ENCODE measurements at regions not wholly inside any gene's neighbourhood (a gene's known extent, or its start where the extent isn't known, plus 50 kb on each side); places are given as distances from the start of the nearest gene placed in this dataset.
"Not testable (repeated sequence)": the region's sequence is repeated elsewhere in the genome, so short reads cannot be mapped to it uniquely, and the experiment has no call there.

GRCh38 chr3:69647081-69647480 is 92.2 kb upstream of the MITF start:
- Histone ChIP-seq H3K9me3 (ENCODE audit: control insufficient read depth, insufficient read depth, low read depth, low read length) (no peaks in the 10 kb centered on the region), H3K36me3 (ENCODE audit: control insufficient read depth, insufficient read depth, low read length) (no peaks in the 10 kb centered on the region), H3K4me1 (ENCODE audit: control insufficient read depth, insufficient read depth, low read length) (peaks cover 6% of the 10 kb centered on the region; the same call in 1 of the 2 replicates), H3K27ac (ENCODE audit: low read depth, low read length) (no peak overlapping the region), H3K4me3 (ENCODE audit: low read depth, low read length) (no peak overlapping the region), H3K27me3 (ENCODE audit: control insufficient read depth, insufficient read depth, low read length) (no peaks in the 10 kb centered on the region), H3K9ac (ENCODE audit: low read length) (no peak overlapping the region)

GRCh38 chr3:69646287-69647067 is 92.8 kb upstream of the MITF start:
- no peak overlapping the region for H3K4me3 ChIP-seq (ENCODE audit: low read depth, low read length)

GRCh38 chr3:69642606-69643005 is 96.7 kb upstream of the MITF start:
- Histone ChIP-seq H3K27ac (ENCODE audit: low read depth, low read length) (no peak overlapping the region), H3K9me3 (ENCODE audit: control insufficient read depth, insufficient read depth, low read depth, low read length) (no peaks in the 10 kb centered on the region), H3K9ac (ENCODE audit: low read length) (no peak overlapping the region), H3K27me3 (ENCODE audit: control insufficient read depth, insufficient read depth, low read length) (no peaks in the 10 kb centered on the region), H3K4me1 (ENCODE audit: control insufficient read depth, insufficient read depth, low read length) (no peaks in the 10 kb centered on the region), H3K4me3 (ENCODE audit: low read depth, low read length) (no peak overlapping the region), H3K36me3 (ENCODE audit: control insufficient read depth, insufficient read depth, low read length) (no peaks in the 10 kb centered on the region)

More at GRCh38 chr3:69646287-69647067, 92.8 kb upstream of the MITF start:
- Histone ChIP-seq H3K36me3 (ENCODE audit: control insufficient read depth, insufficient read depth, low read length) (no peaks in the 10 kb centered on the region), H3K9ac (ENCODE audit: low read length) (no peak overlapping the region), H3K27me3 (ENCODE audit: control insufficient read depth, insufficient read depth, low read length) (no peaks in the 10 kb centered on the region), H3K9me3 (ENCODE audit: control insufficient read depth, insufficient read depth, low read depth, low read length) (no peaks in the 10 kb centered on the region), H3K27ac (ENCODE audit: low read depth, low read length) (no peak overlapping the region), H3K4me1 (ENCODE audit: control insufficient read depth, insufficient read depth, low read length) (peaks cover 6% of the 10 kb centered on the region; the same call in 1 of the 2 replicates)

GRCh38 chr3:69639851-69640250 is 99.4 kb upstream of the MITF start:
- Histone ChIP-seq H3K4me1 (ENCODE audit: control insufficient read depth, insufficient read depth, low read length) (no peaks in the 10 kb centered on the region), H3K9me3 (ENCODE audit: control insufficient read depth, insufficient read depth, low read depth, low read length) (no peaks in the 10 kb centered on the region), H3K27me3 (ENCODE audit: control insufficient read depth, insufficient read depth, low read length) (no peaks in the 10 kb centered on the region), H3K36me3 (ENCODE audit: control insufficient read depth, insufficient read depth, low read length) (no peaks in the 10 kb centered on the region), H3K4me3 (ENCODE audit: low read depth, low read length) (no peak overlapping the region), H3K27ac (ENCODE audit: low read depth, low read length) (no peak overlapping the region), H3K9ac (ENCODE audit: low read length) (no peak overlapping the region)

GRCh38 chr3:69628951-69629350 is 110.3 kb upstream of the MITF start:
- no peaks in the 10 kb centered on the region for H3K27me3 ChIP-seq (ENCODE audit: control insufficient read depth, insufficient read depth, low read length)
- no peak overlapping the region for H3K27ac ChIP-seq (ENCODE audit: low read depth, low read length)
- no peak overlapping the region for H3K9ac ChIP-seq (ENCODE audit: low read length)
- H3K4me3 ChIP-seq (ENCODE audit: low read depth, low read length), result no peak overlapping the region
- H3K4me1 ChIP-seq (ENCODE audit: control insufficient read depth, insufficient read depth, low read length), result no peaks in the 10 kb centered on the region
- no peaks in the 10 kb centered on the region for H3K36me3 ChIP-seq (ENCODE audit: control insufficient read depth, insufficient read depth, low read length)
- H3K9me3 ChIP-seq (ENCODE audit: control insufficient read depth, insufficient read depth, low read depth, low read length), result peaks cover 7% of the 10 kb centered on the region; the same call in 1 of the 2 replicates

- Histone ChIP-seq H3K9me3 (ENCODE audit: control insufficient read depth, insufficient read depth, low read depth, low read length) (peaks cover 11% of the 10 kb centered on the region; the same call in 1 of the 2 replicates), H3K4me1 (ENCODE audit: control insufficient read depth, insufficient read depth, low read length) (no peaks in the 10 kb centered on the region), H3K36me3 (ENCODE audit: control insufficient read depth, insufficient read depth, low read length) (no peaks in the 10 kb centered on the region), H3K27me3 (ENCODE audit: control insufficient read depth, insufficient read depth, low read length) (no peaks in the 10 kb centered on the region), H3K27ac (ENCODE audit: low read depth, low read length) (no peak overlapping the region), H3K4me3 (ENCODE audit: low read depth, low read length) (no peak overlapping the region), H3K9ac (ENCODE audit: low read length) (no peak overlapping the region)
These were observed 126.0 kb upstream of the MITF start for GRCh38 chr3:69613286-69613685.

- H3K36me3 ChIP-seq (ENCODE audit: control insufficient read depth, insufficient read depth, low read length), result no peaks in the 10 kb centered on the region
- H3K27ac ChIP-seq (ENCODE audit: low read depth, low read length), result no peak overlapping the region
- H3K9me3 ChIP-seq (ENCODE audit: control insufficient read depth, insufficient read depth, low read depth, low read length), result 0 out of 2 replicates have a peak, but pooled peaks cover 7% of the 10 kb centered on the region
- no peak overlapping the region for H3K9ac ChIP-seq (ENCODE audit: low read length)
- no peaks in the 10 kb centered on the region for H3K4me1 ChIP-seq (ENCODE audit: control insufficient read depth, insufficient read depth, low read length)
- H3K4me3 ChIP-seq (ENCODE audit: low read depth, low read length), result no peak overlapping the region
- H3K27me3 ChIP-seq (ENCODE audit: control insufficient read depth, insufficient read depth, low read length), result no peaks in the 10 kb centered on the region
These were observed 126.5 kb upstream of the MITF start for GRCh38 chr3:69612791-69613190.

GRCh38 chr3:69609566-69609965 is 129.7 kb upstream of the MITF start:
- H3K4me1 ChIP-seq (ENCODE audit: control insufficient read depth, insufficient read depth, low read length); H3K27ac ChIP-seq (ENCODE audit: low read depth, low read length); H3K27me3 ChIP-seq (ENCODE audit: control insufficient read depth, insufficient read depth, low read length); H3K9ac ChIP-seq (ENCODE audit: low read length); H3K36me3 ChIP-seq (ENCODE audit: control insufficient read depth, insufficient read depth, low read length); H3K4me3 ChIP-seq (ENCODE audit: low read depth, low read length); H3K9me3 ChIP-seq (ENCODE audit: control insufficient read depth, insufficient read depth, low read depth, low read length): not testable (repeated sequence)

GRCh38 chr3:69607466-69608305 is 131.6 kb upstream of the MITF start:
- no peaks in the 10 kb centered on the region for H3K36me3 ChIP-seq (ENCODE audit: control insufficient read depth, insufficient read depth, low read length)
- H3K9ac ChIP-seq (ENCODE audit: low read length), result no peak overlapping the region
- H3K9me3 ChIP-seq (ENCODE audit: control insufficient read depth, insufficient read depth, low read depth, low read length), result 0 out of 2 replicates have a peak, but pooled peaks cover 7% of the 10 kb centered on the region
- no peaks in the 10 kb centered on the region for H3K27me3 ChIP-seq (ENCODE audit: control insufficient read depth, insufficient read depth, low read length)
- H3K27ac ChIP-seq (ENCODE audit: low read depth, low read length), result no peak overlapping the region
- no peak overlapping the region for H3K4me3 ChIP-seq (ENCODE audit: low read depth, low read length)
- H3K4me1 ChIP-seq (ENCODE audit: control insufficient read depth, insufficient read depth, low read length), result no peaks in the 10 kb centered on the region

GRCh38 chr3:69605867-69606266 is 133.4 kb upstream of the MITF start:
- H3K9ac ChIP-seq (ENCODE audit: low read length), result no peak overlapping the region

More at GRCh38 chr3:69605867-69606266, 133.4 kb upstream of the MITF start:
- H3K4me1 ChIP-seq (ENCODE audit: control insufficient read depth, insufficient read depth, low read length), result no peaks in the 10 kb centered on the region
- no peak overlapping the region for H3K4me3 ChIP-seq (ENCODE audit: low read depth, low read length)
- no peaks in the 10 kb centered on the region for H3K27me3 ChIP-seq (ENCODE audit: control insufficient read depth, insufficient read depth, low read length)
- no peaks in the 10 kb centered on the region for H3K36me3 ChIP-seq (ENCODE audit: control insufficient read depth, insufficient read depth, low read length)
- peaks cover 10% of the 10 kb centered on the region; the same call in 1 of the 2 replicates for H3K9me3 ChIP-seq (ENCODE audit: control insufficient read depth, insufficient read depth, low read depth, low read length)
- H3K27ac ChIP-seq (ENCODE audit: low read depth, low read length), result no peak overlapping the region
